IMR-90 (cell line): ENCODE measurements at regions not wholly inside any gene's neighbourhood (a gene's known extent, or its start where the extent isn't known, plus 50 kb on each side); places are given as distances from the start of the nearest gene placed in this dataset.

Experiments
- ATAC-seq: fragments of 200-7000 bp; cut with Tn5 transposase; 2 replicates; pipeline ENCODE4 v1.9.1; 2020; ENCODE audit warnings: low read depth, mild to moderate bottlenecking, moderate library complexity
- BruUV-seq: library from RNA; stranded (reverse); fragments of 400-500 nt; replicated peaks from 2 replicates; lab custom pipeline; 2021; lab: Mats Ljungman, UMichigan
- CTCF ChIA-PET: fragments of 300-600 bp; formaldehyde crosslinking; extraction: SDS; loops from one replicate; lab custom pipeline; 2021; ENCODE audit warnings: antibody characterized with exemption; lab: Yijun Ruan, JAX
- POLR2A ChIA-PET: fragments of 300-600 bp; sonication (Branson Sonifier 250); formaldehyde crosslinking; loops from one replicate; lab custom pipeline; 2022; ENCODE audit warnings: antibody characterized with exemption; ENCODE audit not compliant: unreplicated experiment; lab: Charles Lee
- DNase-seq: peaks from one replicate; pipeline ENCODE4 v3.0.0; 2013
- H2AFZ ChIP-seq: replicated peaks from 2 replicates; pipeline ENCODE3; 2013; ENCODE audit warnings: low read length, mild to moderate bottlenecking; ENCODE audit not compliant: poor library complexity
- H2AK5ac ChIP-seq: 2 replicates; pipeline ENCODE4 v1.6.1; 2013; ENCODE audit warnings: low read depth, low read length, inconsistent platforms
- H2AK9ac ChIP-seq: replicated peaks from 2 replicates; pipeline ENCODE3; 2013; ENCODE audit warnings: mild to moderate bottlenecking, low read depth, low read length, moderate library complexity; ENCODE audit not compliant: poor library complexity
- H2BK120ac ChIP-seq: 2 replicates; pipeline ENCODE4 v1.6.1; 2013; ENCODE audit warnings: low read depth, low read length, inconsistent platforms
- H2BK15ac ChIP-seq: 3 replicates; pipeline ENCODE4 v1.6.1; 2013; ENCODE audit warnings: low read depth, low read length, inconsistent platforms
- H2BK20ac ChIP-seq: 2 replicates; pipeline ENCODE4 v1.6.1; 2013; ENCODE audit warnings: low read depth, mild to moderate bottlenecking, inconsistent platforms, low read length, moderate library complexity
- H2BK5ac ChIP-seq: 2 replicates; pipeline ENCODE4 v1.6.1; 2013; ENCODE audit warnings: mild to moderate bottlenecking, low read depth, low read length, inconsistent platforms; ENCODE audit not compliant: poor library complexity, severe bottlenecking
- H3K14ac ChIP-seq: replicated peaks from 2 replicates; pipeline ENCODE4 v1.6.1; 2013; ENCODE audit warnings: low read depth, low read length, inconsistent platforms
- H3K18ac ChIP-seq: 2 replicates; pipeline ENCODE4 v1.6.1; 2013; ENCODE audit warnings: low read depth, low read length, control low read depth
- H3K23ac ChIP-seq: 2 replicates; pipeline ENCODE4 v1.6.1; 2013; ENCODE audit warnings: low read depth, low read length, inconsistent platforms
- H3K27ac ChIP-seq: 2 replicates; pipeline ENCODE4 v1.5.1; 2013; ENCODE audit warnings: mild to moderate bottlenecking, control low read depth, low read length; ENCODE audit not compliant: insufficient read depth
- H3K27me3 ChIP-seq: 2 replicates; pipeline ENCODE4 v1.6.1; 2013; ENCODE audit warnings: low read length; ENCODE audit not compliant: control insufficient read depth, insufficient read depth
- H3K36me3 ChIP-seq: 2 replicates; pipeline ENCODE4 v1.6.1; 2013; ENCODE audit warnings: low read length, mixed read lengths; ENCODE audit not compliant: control insufficient read depth, insufficient read depth
- H3K4ac ChIP-seq: 2 replicates; pipeline ENCODE4 v1.6.1; 2013; ENCODE audit warnings: low read depth, low read length, inconsistent platforms
- H3K4me1 ChIP-seq: 2 replicates; pipeline ENCODE4 v1.6.1; 2013; ENCODE audit warnings: low read length, mixed read lengths; ENCODE audit not compliant: control insufficient read depth, insufficient read depth
- H3K4me2 ChIP-seq: 2 replicates; pipeline ENCODE4 v1.6.1; 2013; ENCODE audit warnings: low read depth, mild to moderate bottlenecking, control low read depth, low read length, moderate library complexity
- H3K4me3 ChIP-seq: 2 replicates; pipeline ENCODE4 v1.5.1; 2013; ENCODE audit warnings: low read depth, mild to moderate bottlenecking, control low read depth, low read length, moderate library complexity; ENCODE audit not compliant: insufficient read depth
- H3K56ac ChIP-seq: 2 replicates; pipeline ENCODE4 v1.6.1; 2013; ENCODE audit warnings: low read length, inconsistent platforms; ENCODE audit not compliant: insufficient read depth; ENCODE audit errors: extremely low read depth
- H3K79me1 ChIP-seq, 2 experiments: 2 replicates each; pipeline ENCODE4 v1.6.1; 2013; ENCODE audit warnings: low read length in 2 of 2, inconsistent platforms in 1 of 2, low read depth in 1 of 2
- H3K9ac ChIP-seq: 2 replicates; pipeline ENCODE4 v1.6.1; 2013; ENCODE audit warnings: low read depth, low read length, control low read depth
- H3K9me1 ChIP-seq: 2 replicates; pipeline ENCODE4 v1.6.1; 2013; ENCODE audit warnings: low read length, inconsistent platforms; ENCODE audit not compliant: insufficient read depth
- H3K9me3 ChIP-seq: 2 replicates; pipeline ENCODE4 v1.6.1; 2013; ENCODE audit warnings: low read length; ENCODE audit not compliant: control insufficient read depth, insufficient read depth
- H4K20me1 ChIP-seq: 2 replicates; pipeline ENCODE4 v1.6.1; 2013; ENCODE audit warnings: low read length, inconsistent platforms; ENCODE audit not compliant: insufficient read depth
- H4K5ac ChIP-seq: 2 replicates; pipeline ENCODE4 v1.6.1; 2013; ENCODE audit warnings: mild to moderate bottlenecking, low read depth, low read length, control low read depth
- H4K8ac ChIP-seq, 2 experiments: 2 replicates each; pipeline ENCODE4 v1.6.1; 2013; ENCODE audit warnings: low read depth in 2 of 2, low read length in 2 of 2, control low read depth in 1 of 2, inconsistent platforms in 1 of 2
- H4K91ac ChIP-seq: 2 replicates; pipeline ENCODE4 v1.6.1; 2013; ENCODE audit warnings: low read depth, low read length, inconsistent platforms; ENCODE audit not compliant: insufficient read depth
- BHLHE40 ChIP-seq: fragments of 150-350 bp; IDR thresholded peaks from 2 replicates; pipeline ENCODE4 v1.6.1; 2016; ENCODE audit warnings: mild to moderate bottlenecking, low read depth, low read length
- CEBPB ChIP-seq: IDR thresholded peaks from 2 replicates; pipeline ENCODE4 v1.6.1; 2012; ENCODE audit warnings: low read depth, low read length, improper control_type of control experiment
- CHD1 ChIP-seq: IDR thresholded peaks from 2 replicates; pipeline ENCODE4 v1.6.1; 2012; ENCODE audit warnings: low read depth, low read length, improper control_type of control experiment
- CTCF ChIP-seq: conservative IDR thresholded peaks from 2 replicates; pipeline ENCODE4 v1.5.1; 2012; ENCODE audit warnings: mild to moderate bottlenecking, low read depth, low read length, improper control_type of control experiment
- ELK1 ChIP-seq: fragments of 150-350 bp; IDR thresholded peaks from 2 replicates; pipeline ENCODE4 v1.6.1; 2016; ENCODE audit warnings: low read depth, mild to moderate bottlenecking, low read length, moderate library complexity, borderline replicate concordance
- FOS ChIP-seq: fragments of 150-350 bp; IDR thresholded peaks from 2 replicates; pipeline ENCODE4 v1.6.1; 2016; ENCODE audit warnings: low read depth, low read length
- MAFK ChIP-seq: IDR thresholded peaks from 2 replicates; pipeline ENCODE4 v1.6.1; 2012; ENCODE audit warnings: low read depth, low read length, improper control_type of control experiment
- MAZ ChIP-seq: IDR thresholded peaks from 2 replicates; pipeline ENCODE4 v1.6.1; 2012; ENCODE audit warnings: low read depth, mild to moderate bottlenecking, low read length, improper control_type of control experiment, moderate library complexity, borderline replicate concordance
- MXI1 ChIP-seq: IDR thresholded peaks from 2 replicates; pipeline ENCODE4 v1.6.1; 2012; ENCODE audit warnings: low read depth, mild to moderate bottlenecking, low read length, moderate library complexity, borderline replicate concordance
- NFE2L2 ChIP-seq: fragments of 150-350 bp; IDR thresholded peaks from 2 replicates; pipeline ENCODE4 v1.6.1; 2016; ENCODE audit warnings: low read depth, mild to moderate bottlenecking, low read length
- POLR2A ChIP-seq: IDR thresholded peaks from 2 replicates; pipeline ENCODE4 v1.6.1; 2012; ENCODE audit warnings: mild to moderate bottlenecking, low read depth, low read length
- RAD21 ChIP-seq: IDR thresholded peaks from 2 replicates; pipeline ENCODE4 v1.6.1; 2012; ENCODE audit warnings: low read length, improper control_type of control experiment
- RCOR1 ChIP-seq: IDR thresholded peaks from 2 replicates; pipeline ENCODE4 v1.6.1; 2012; ENCODE audit warnings: mild to moderate bottlenecking, low read length, improper control_type of control experiment; ENCODE audit not compliant: insufficient replicate concordance
- RFX5 ChIP-seq: IDR thresholded peaks from 2 replicates; pipeline ENCODE4 v1.8.0; 2012; ENCODE audit warnings: low read depth, mild to moderate bottlenecking, low read length, moderate library complexity
- SMC3 ChIP-seq: fragments of 150-350 bp; IDR thresholded peaks from 2 replicates; pipeline ENCODE4 v1.6.1; 2016; ENCODE audit warnings: low read depth, mild to moderate bottlenecking, antibody characterized with exemption, low read length, moderate library complexity
- USF2 ChIP-seq: fragments of 150-350 bp; IDR thresholded peaks from 2 replicates; pipeline ENCODE4 v1.6.1; 2017; ENCODE audit warnings: mild to moderate bottlenecking, antibody characterized with exemption, low read length, low read depth
- WGBS, 2 experiments: methylation state at CpG; one replicate each; pipeline versions ENCODE4 v1.1.5 to v1.1.7; 2013; ENCODE audit warnings: missing lambda C conversion rate in 2 of 2; ENCODE audit not compliant: insufficient read length in 1 of 2; ENCODE audit errors: extremely low coverage in 2 of 2; 5-methylcytosine and 5-hydroxymethylcytosine counted together
- dilution Hi-C: fragments of 300-500 bp; cut with HindIII; formaldehyde crosslinking; loops from one replicate; pipeline ENCODE4 v1.14.3; 2018; ENCODE audit warnings: low sequenced_read_pairs; ENCODE audit not compliant: unreplicated experiment
- in situ Hi-C: fragments of 300-500 bp; cut with MboI; formaldehyde crosslinking; loops from 3 replicates; pipeline ENCODE4 v1.14.3; 2019; ENCODE audit warnings: low sequenced_read_pairs, inconsistent platforms, mixed read lengths
- intact Hi-C: fragments of 100-400 bp; cut with micrococcal nuclease; formaldehyde crosslinking; loops from 2 replicates; pipeline ENCODE4 v1.10.0; 2022

- H3K9me1 ChIP-seq = no peaks in the 10 kb centered on the region
- H3K56ac ChIP-seq = no peak overlapping the region
- H3K27ac ChIP-seq = no peak overlapping the region
- H4K20me1 ChIP-seq = no peaks in the 10 kb centered on the region
- no peak for DNase-seq
- H3K4me2 ChIP-seq = no peak overlapping the region
- H2AK5ac ChIP-seq = no peak overlapping the region
- H2BK20ac ChIP-seq = no peak overlapping the region
- H3K4me3 ChIP-seq = no peak overlapping the region
- H4K91ac ChIP-seq = no peak overlapping the region
- dilution Hi-C loops (no loop called here), in situ Hi-C loops (no loop called here), intact Hi-C loops (no loop called here)
- H2AK9ac ChIP-seq = no peak overlapping the region
- no peak overlapping the region for H2BK120ac ChIP-seq
- no peaks in the 10 kb centered on the region for H3K9me3 ChIP-seq
- H3K23ac ChIP-seq = no peak overlapping the region
- H3K9ac ChIP-seq = no peak overlapping the region
- no peak for TF ChIP-seq USF2
- TF ChIP-seq NFE2L2 = no peak
- TF ChIP-seq ELK1 = no peak
- no peak for TF ChIP-seq FOS
- TF ChIP-seq CHD1 = no peak
- no peak for TF ChIP-seq RFX5
- no peak for TF ChIP-seq BHLHE40
- TF ChIP-seq POLR2A = no peak
- no peak for TF ChIP-seq RAD21
- TF ChIP-seq CTCF = no peak
- TF ChIP-seq MAZ = no peak
- no peak for TF ChIP-seq CEBPB
- TF ChIP-seq MXI1 = no peak
- TF ChIP-seq MAFK = no peak
- no peak for TF ChIP-seq RCOR1
- TF ChIP-seq SMC3 = no peak
- no peak overlapping the region for H3K4ac ChIP-seq
- no CpG with 5 or more reads among the region's 1 CpG for WGBS, 2 experiments
- no peak overlapping the region for H3K14ac ChIP-seq
- CTCF ChIA-PET = no interaction called here
- H4K8ac ChIP-seq = no peak overlapping the region
- POLR2A ChIA-PET = no interaction called here
- no peak for ATAC-seq
- no peaks in the 10 kb centered on the region for H3K36me3 ChIP-seq
- no TSS peak for BruUV-seq
- no peaks in the 10 kb centered on the region for H3K79me1 ChIP-seq
- H2BK5ac ChIP-seq = no peak overlapping the region
- no peak overlapping the region for H2AFZ ChIP-seq
- no peak overlapping the region for H3K18ac ChIP-seq
- H4K5ac ChIP-seq = no peak overlapping the region
- no peak overlapping the region for H2BK15ac ChIP-seq
- H3K4me1 ChIP-seq = no peaks in the 10 kb centered on the region
- H3K27me3 ChIP-seq = no peaks in the 10 kb centered on the region
Observed at GRCh38 chr12:87303396-87304012, 725.7 kb downstream of the C12orf50 start.
